ENCODE measurements at regions not wholly inside any gene's neighbourhood (a gene's known extent, or its start where the extent isn't known, plus 50 kb on each side); places are given as distances from the start of the nearest gene placed in this dataset.

DNA sequence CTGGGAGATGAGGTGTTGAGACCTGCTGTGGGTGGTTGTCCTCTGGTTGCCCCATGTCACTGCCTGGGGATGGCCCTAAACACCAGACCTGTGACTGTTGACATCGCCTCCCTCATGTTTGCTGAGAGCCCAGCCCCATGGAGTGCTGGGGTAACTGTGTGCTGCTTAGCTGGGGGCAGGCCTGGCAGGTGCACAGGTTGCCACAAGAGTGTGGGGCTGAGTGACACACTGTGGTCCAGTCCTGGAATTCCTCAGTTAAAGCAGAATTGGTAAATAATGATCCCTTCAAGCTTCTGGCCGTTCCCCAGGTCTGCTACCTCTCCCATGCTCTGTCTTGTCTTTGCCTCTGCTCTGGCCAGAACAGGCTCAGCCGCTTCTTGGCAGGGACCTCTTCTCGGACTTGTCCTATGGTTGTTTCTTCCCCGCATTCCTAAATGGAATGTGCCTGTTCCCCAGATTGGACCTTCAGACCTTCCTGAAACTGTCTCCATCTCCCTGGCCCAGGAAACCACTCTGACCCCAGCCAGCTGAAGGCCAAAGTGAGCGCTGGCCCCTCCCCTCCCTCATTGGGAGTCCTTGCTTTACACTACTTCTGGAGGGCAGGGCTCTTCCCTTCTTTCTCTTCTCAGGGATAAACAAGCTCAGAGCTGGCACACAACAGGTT is 61.2 kb upstream of the PITX1 start:
- no peak for TF ChIP-seq CTCF (IDR thresholded peaks at IDR 0.05)
- no peak for TF ChIP-seq ELF1 (IDR thresholded peaks at IDR 0.05)
- TF ChIP-seq PBX3 (IDR thresholded peaks at IDR 0.05), result no peak
- TF ChIP-seq SIN3A (IDR thresholded peaks at IDR 0.05; ENCODE audit: borderline replicate concordance, low read depth, low read length), result no peak
